ENCODE measurements at regions not wholly inside any gene's neighbourhood (a gene's known extent, or its start where the extent isn't known, plus 50 kb on each side); places are given as distances from the start of the nearest gene placed in this dataset.

DNA sequence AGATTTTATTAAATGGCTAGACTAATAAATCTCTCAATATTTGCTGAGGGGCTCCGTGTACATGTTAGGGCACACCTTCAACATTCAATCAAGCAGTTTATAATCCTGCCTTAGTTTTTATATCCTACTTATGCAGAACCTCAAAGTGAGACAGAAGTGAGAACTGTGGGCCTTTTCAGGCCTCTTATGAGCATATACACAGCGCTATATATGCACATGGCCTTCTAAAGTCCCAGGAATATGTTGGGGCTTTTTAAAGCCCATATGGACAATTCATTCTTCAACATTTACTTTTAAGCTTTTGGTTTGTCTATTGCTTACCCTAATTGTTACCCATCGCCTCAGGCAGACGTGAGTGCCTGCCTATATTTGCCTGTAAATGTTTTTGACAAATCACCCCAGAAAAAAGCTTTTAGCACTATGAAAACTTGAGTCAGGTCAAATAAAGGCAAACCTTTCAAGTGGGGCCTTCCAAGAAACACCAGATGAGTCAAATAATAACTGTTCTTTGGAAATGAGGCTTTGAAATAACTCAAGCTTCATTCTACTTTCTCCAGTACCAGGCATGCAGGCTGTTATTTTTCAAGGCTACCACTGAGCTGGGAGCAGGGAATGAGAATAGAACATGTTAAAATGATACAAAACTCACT, 58.2 kb downstream of the ESM1 start:
- no peak overlapping the region for H3K4me3 ChIP-seq
- peaks cover 0 to 13% (median 10%) of the 10 kb centered on the region in 3 donors for H3K9me3 ChIP-seq
- intact Hi-C loops (cut with DNase I; ENCODE audit: low total_unique reads), result no loop called here
- TF ChIP-seq, protein P1, sequence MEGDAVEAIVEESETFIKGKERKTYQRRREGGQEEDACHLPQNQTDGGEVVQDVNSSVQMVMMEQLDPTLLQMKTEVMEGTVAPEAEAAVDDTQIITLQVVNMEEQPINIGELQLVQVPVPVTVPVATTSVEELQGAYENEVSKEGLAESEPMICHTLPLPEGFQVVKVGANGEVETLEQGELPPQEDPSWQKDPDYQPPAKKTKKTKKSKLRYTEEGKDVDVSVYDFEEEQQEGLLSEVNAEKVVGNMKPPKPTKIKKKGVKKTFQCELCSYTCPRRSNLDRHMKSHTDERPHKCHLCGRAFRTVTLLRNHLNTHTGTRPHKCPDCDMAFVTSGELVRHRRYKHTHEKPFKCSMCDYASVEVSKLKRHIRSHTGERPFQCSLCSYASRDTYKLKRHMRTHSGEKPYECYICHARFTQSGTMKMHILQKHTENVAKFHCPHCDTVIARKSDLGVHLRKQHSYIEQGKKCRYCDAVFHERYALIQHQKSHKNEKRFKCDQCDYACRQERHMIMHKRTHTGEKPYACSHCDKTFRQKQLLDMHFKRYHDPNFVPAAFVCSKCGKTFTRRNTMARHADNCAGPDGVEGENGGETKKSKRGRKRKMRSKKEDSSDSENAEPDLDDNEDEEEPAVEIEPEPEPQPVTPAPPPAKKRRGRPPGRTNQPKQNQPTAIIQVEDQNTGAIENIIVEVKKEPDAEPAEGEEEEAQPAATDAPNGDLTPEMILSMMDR (IDR thresholded peaks at IDR 0.05), result no peak
- DNase-seq, result no peak
- no peaks in the 10 kb centered on the region for H3K4me1 ChIP-seq
- no peaks in the 10 kb centered on the region for H3K36me3 ChIP-seq
- H3K27me3 ChIP-seq, result peaks cover 0 to 7% of the 10 kb centered on the region in 2 donors
- no peak overlapping the region for H3K27ac ChIP-seq

DNA sequence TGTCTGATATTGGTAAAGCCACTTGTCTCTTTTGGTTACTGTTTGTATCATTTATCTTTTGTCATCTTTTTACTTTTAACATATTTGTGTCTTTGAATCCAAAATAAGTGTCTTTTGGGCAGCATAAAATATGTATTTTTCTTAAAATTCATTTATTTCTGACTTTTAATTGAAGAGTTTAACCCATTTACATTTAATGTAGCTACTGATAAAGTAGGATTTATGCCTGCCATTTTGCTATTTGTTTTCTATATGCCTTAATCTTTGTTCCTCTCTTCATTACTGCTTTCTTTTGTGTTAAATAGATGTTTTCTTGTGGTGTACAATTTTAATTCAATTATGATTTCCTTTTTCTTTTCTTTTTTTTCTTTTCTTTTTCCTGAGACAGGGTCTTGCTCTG, 60.9 kb downstream of the ESM1 start:
- intact Hi-C loops (cut with DNase I; ENCODE audit: low total_unique reads), result no loop called here
- H3K9me3 ChIP-seq, result peaks cover 0 to 13% (median 10%) of the 10 kb centered on the region in 3 donors
- no peaks in the 10 kb centered on the region for H3K4me1 ChIP-seq
- no peak overlapping the region for H3K4me3 ChIP-seq
- no peak overlapping the region for H3K27ac ChIP-seq
- H3K36me3 ChIP-seq, result no peaks in the 10 kb centered on the region
- H3K27me3 ChIP-seq, result no peaks in the 10 kb centered on the region
- DNase-seq, result no peak
- TF ChIP-seq, protein P1 (IDR thresholded peaks at IDR 0.05), result no peak

DNA sequence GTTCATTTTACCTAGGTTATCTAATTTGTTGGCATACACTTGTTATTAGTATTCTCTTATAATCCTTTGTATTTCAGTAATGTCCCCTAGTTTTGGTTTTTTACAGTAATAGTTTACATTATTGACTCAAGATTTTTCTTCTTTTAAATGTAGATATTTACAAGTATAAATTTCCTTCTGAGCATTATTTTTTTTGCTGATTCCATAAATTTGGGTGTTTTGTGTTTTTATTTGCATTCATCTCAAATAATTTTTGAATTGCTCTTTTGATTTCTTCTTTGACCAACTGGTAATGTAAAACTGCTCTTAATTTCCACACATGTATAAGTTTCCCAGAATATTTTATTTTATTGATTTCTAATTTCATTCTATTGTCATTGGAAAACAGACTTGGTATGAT, 68.1 kb downstream of the ESM1 start:
- H3K4me1 ChIP-seq, result no peaks in the 10 kb centered on the region
- no peak overlapping the region for H3K4me3 ChIP-seq
- H3K36me3 ChIP-seq, result no peaks in the 10 kb centered on the region
- H3K27me3 ChIP-seq, result peaks cover 0 to 5% of the 10 kb centered on the region in 2 donors
- H3K9me3 ChIP-seq, result no peaks in the 10 kb centered on the region
- no peak overlapping the region for H3K27ac ChIP-seq
- TF ChIP-seq, protein P1 (IDR thresholded peaks at IDR 0.05), result no peak
- DNase-seq, result no peak
- intact Hi-C loops (cut with DNase I; ENCODE audit: low total_unique reads), result no loop called here

DNA sequence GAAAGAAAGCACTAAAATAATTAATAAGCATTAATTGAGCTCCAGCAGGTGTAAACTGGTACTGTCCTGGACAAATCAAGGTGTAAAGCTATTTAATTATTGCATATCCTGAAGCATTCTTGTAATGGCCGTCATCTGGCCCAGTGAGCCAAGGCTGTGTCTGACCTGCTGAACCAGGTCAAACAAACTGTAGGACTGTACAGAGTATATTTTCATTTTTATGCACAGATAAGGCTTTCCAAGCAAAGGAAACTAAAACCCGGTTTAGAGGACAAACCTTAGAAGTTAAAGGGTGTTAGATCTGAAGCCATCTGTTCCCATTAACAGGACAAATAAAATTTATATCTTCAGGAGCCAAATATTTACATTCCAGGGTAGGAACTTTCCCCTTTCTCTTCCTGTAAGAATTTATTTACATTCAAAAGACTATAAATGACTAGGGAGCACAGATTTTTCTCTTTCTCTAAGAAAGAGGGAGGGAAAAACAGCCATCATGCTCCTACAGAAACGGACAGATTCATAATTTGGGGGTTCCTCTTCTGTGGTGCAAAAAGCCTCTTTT, 69.8 kb downstream of the ESM1 start:
- H3K27ac ChIP-seq, result no peak overlapping the region

DNA sequence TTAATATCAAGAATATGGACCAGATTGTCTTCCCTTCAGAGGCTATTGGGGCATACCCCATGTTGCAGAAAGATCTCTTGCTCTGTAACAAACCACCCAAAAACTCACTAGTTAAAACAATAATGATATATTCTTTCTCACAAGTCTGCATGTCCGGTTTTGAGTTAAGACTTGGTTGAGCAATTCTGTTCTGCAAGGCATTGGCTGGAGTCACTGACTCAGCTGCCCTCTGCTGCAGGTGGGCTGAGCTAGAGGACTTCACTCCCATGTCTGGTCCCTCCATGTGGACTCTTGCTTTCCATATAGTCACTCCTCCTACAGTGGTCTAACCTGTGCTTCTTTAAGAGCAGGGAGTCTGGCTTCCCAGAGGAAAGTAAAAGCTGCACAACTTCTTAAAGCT, 73.4 kb downstream of the ESM1 start:
- H3K4me3 ChIP-seq, result no peak overlapping the region
- TF ChIP-seq, protein P1 (IDR thresholded peaks at IDR 0.05), result no peak
- no peak for DNase-seq
- no peaks in the 10 kb centered on the region for H3K36me3 ChIP-seq
- H3K9me3 ChIP-seq, result no peaks in the 10 kb centered on the region
- intact Hi-C loops (cut with DNase I; ENCODE audit: low total_unique reads), result no loop called here
- peaks cover 0 to 25% (median 6%) of the 10 kb centered on the region in 4 donors for H3K4me1 ChIP-seq
- H3K27ac ChIP-seq, result no peak overlapping the region
- no peaks in the 10 kb centered on the region for H3K27me3 ChIP-seq

More for the DNA sequence above, 69.8 kb downstream of the ESM1 start:
- Histone ChIP-seq H3K36me3 (no peaks in the 10 kb centered on the region), H3K9me3 (no peaks in the 10 kb centered on the region), H3K4me3 (no peak overlapping the region), H3K27me3 (peaks cover 0 to 5% of the 10 kb centered on the region in 2 donors), H3K4me1 (peaks cover 0 to 11% (median 6%) of the 10 kb centered on the region in 4 donors)
- TF ChIP-seq, protein P1 (IDR thresholded peaks at IDR 0.05), result no peak
- intact Hi-C loops (cut with DNase I; ENCODE audit: low total_unique reads), result no loop called here
- no peak for DNase-seq
